Omental fat pad (tissue), 3 donors: ENCODE measurements at regions not wholly inside any gene's neighbourhood (a gene's known extent, or its start where the extent isn't known, plus 50 kb on each side); places are given as distances from the start of the nearest gene placed in this dataset.

Experiments
- ATAC-seq: fragments of 150-250 bp; one replicate; pipeline ENCODE4 v1.9.1; 2016; ENCODE audit warnings: mild to moderate bottlenecking, moderate library complexity; ENCODE audit not compliant: low FRiP score
- DNase-seq: peaks from one replicate; pipeline ENCODE4 v3.0.0-alpha.2; 2019; ENCODE audit warnings: low spot score
- TF ChIP-seq, protein P1 (sequence below), 3 donors: fragments of 450-650 bp; IDR thresholded peaks; one replicate each; pipeline ENCODE4 v1.5.1; 2016 to 2017; ENCODE audit warnings: antibody characterized with exemption in 3 of 3, mild to moderate bottlenecking in 3 of 3, moderate library complexity in 2 of 3

DNA sequence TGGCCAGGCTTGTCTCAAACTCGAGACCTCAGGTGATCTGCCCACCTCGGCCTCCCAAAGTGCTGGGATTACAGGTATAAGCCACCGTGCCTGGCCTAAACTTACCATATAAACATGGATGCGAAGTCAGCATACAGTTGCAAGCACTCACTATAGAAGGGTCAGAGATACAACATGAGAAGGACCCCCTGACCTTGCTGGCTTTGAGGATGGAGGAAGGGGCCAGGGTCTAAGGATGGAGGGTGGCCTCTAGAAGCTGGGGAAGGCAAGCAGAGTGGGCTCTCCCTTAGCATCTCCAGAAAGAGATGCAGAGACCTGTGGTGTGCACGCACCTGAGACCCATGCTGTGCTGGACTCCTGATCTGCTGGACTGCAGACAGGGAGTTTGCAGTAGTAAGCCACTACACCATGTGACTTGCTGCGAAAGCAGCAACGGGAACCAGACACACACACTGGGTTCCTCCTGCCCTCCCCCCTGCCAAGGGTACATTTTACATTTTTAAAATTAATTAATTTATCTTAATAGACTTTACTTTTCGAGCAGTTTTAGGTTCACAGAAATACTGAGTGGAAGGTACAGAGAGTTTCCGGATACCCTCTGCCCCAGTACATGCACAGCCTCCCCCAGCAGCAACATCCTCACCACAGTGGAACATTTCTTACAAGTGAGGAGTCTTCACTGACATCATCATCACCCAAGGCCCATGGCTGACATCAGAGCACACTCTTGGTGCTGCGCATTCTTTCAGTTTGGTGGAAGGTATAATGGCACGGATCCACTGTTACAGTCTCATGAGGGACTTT is 170.1 kb upstream of the B3GAT1 start:
- ATAC-seq: no peak
- no peak for DNase-seq
- TF ChIP-seq, protein P1, sequence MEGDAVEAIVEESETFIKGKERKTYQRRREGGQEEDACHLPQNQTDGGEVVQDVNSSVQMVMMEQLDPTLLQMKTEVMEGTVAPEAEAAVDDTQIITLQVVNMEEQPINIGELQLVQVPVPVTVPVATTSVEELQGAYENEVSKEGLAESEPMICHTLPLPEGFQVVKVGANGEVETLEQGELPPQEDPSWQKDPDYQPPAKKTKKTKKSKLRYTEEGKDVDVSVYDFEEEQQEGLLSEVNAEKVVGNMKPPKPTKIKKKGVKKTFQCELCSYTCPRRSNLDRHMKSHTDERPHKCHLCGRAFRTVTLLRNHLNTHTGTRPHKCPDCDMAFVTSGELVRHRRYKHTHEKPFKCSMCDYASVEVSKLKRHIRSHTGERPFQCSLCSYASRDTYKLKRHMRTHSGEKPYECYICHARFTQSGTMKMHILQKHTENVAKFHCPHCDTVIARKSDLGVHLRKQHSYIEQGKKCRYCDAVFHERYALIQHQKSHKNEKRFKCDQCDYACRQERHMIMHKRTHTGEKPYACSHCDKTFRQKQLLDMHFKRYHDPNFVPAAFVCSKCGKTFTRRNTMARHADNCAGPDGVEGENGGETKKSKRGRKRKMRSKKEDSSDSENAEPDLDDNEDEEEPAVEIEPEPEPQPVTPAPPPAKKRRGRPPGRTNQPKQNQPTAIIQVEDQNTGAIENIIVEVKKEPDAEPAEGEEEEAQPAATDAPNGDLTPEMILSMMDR (IDR thresholded peaks at IDR 0.05): no peak

DNA sequence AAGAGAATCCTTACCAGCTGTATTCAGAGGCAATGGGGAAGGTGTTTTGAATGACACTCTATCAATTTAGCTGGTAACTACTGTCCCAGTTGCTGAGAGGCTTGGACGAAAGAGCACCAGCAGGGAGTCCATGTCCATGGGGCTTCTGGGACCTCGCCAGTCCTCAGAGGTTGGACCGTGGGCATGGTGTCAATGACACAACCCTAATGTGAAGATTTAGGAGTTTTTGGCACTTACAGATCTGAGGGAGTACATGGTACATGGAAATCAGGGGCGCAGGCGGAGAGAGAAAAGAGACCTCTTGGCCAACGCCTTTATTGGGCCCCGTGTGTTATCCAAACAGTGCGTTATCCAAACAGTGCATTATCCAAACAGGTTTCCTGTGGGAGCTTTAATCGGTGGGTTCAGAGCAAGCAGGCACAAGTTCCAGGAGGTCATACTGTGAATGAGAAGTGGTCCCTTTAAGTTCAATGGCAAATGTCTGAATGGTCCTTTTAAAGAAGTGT is 169.1 kb upstream of the B3GAT1 start:
- no peak for DNase-seq
- TF ChIP-seq, protein P1 (IDR thresholded peaks at IDR 0.05): no peak
- no peak for ATAC-seq

DNA sequence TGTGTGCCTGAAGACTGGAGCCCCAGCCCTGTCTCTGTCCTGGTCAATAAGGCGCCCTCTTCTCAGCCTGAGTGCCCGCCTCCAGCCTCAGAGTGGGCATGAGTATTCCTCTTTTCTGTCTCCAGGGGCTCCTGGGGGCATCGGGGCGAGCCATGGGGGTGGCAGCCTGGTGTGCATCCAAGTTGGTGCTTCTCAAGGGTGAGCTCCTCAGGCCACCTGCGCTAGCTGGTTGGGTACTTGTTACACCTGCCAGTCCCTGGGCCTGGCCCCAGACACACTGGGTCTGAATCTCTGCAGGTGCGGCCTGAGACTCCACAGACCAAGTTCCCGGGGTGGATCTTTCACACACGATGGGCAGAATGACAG is 168.6 kb upstream of the B3GAT1 start:
- DNase-seq (no peak), ATAC-seq (no peak)
- TF ChIP-seq, protein P1 (IDR thresholded peaks at IDR 0.05): no peak

GRCh38 chr11:134579724-134580609 is 167.9 kb upstream of the B3GAT1 start:
- DNase-seq (no peak), ATAC-seq (no peak)
- TF ChIP-seq, protein P1 (IDR thresholded peaks at IDR 0.05): no peak

GRCh38 chr11:134578807-134579723 is 167.0 kb upstream of the B3GAT1 start:
- DNase-seq (no peak), ATAC-seq (no peak)
- TF ChIP-seq, protein P1 (IDR thresholded peaks at IDR 0.05): no peak

- TF ChIP-seq, protein P1 (IDR thresholded peaks at IDR 0.05): no peak
- ATAC-seq: no peak
- no peak for DNase-seq
These were observed 165.8 kb upstream of the B3GAT1 start for GRCh38 chr11:134577751-134578395.
